PC-3 (cell line): ENCODE measurements at regions not wholly inside any gene's neighbourhood (a gene's known extent, or its start where the extent isn't known, plus 50 kb on each side); places are given as distances from the start of the nearest gene placed in this dataset.

Source experiments
- EZH2 ChIP-seq: fragments of 300-600 bp; sonication (generic); IDR thresholded peaks from one replicate; pipeline ENCODE4 v1.6.1; 2017; ENCODE audit warnings: antibody characterized with exemption, mild to moderate bottlenecking, low read length; ENCODE audit not compliant: unreplicated experiment
- EZH2phosphoT487 ChIP-seq: fragments of 300-600 bp; sonication (generic); IDR thresholded peaks from 2 replicates; pipeline ENCODE4 v1.6.1; 2018; ENCODE audit warnings: mild to moderate bottlenecking, antibody characterized with exemption, low read length, borderline replicate concordance
- TF ChIP-seq, protein P1 (sequence below): fragments of 300-600 bp; sonication (generic); conservative IDR thresholded peaks from 2 replicates; pipeline ENCODE4 v1.5.1; 2017; ENCODE audit warnings: antibody characterized with exemption, low read depth, mild to moderate bottlenecking, low read length

GRCh38 chr4:72641611-72642010, 72.6 kb upstream of the ADAMTS3 start:
- TF ChIP-seq EZH2phosphoT487 (no peak), EZH2 (no peak)
- TF ChIP-seq, protein P1, sequence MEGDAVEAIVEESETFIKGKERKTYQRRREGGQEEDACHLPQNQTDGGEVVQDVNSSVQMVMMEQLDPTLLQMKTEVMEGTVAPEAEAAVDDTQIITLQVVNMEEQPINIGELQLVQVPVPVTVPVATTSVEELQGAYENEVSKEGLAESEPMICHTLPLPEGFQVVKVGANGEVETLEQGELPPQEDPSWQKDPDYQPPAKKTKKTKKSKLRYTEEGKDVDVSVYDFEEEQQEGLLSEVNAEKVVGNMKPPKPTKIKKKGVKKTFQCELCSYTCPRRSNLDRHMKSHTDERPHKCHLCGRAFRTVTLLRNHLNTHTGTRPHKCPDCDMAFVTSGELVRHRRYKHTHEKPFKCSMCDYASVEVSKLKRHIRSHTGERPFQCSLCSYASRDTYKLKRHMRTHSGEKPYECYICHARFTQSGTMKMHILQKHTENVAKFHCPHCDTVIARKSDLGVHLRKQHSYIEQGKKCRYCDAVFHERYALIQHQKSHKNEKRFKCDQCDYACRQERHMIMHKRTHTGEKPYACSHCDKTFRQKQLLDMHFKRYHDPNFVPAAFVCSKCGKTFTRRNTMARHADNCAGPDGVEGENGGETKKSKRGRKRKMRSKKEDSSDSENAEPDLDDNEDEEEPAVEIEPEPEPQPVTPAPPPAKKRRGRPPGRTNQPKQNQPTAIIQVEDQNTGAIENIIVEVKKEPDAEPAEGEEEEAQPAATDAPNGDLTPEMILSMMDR = no peak
